Activated CD8-positive, alpha-beta memory T cell treated with anti-CD3 and anti-CD28 coated beads for 36 hours (primary cell): ENCODE measurements at regions not wholly inside any gene's neighbourhood (a gene's known extent, or its start where the extent isn't known, plus 50 kb on each side); places are given as distances from the start of the nearest gene placed in this dataset.
"Not testable (repeated sequence)": the region's sequence is repeated elsewhere in the genome, so short reads cannot be mapped to it uniquely, and the experiment has no call there.

ENCODE experiments used
- CTCF ChIA-PET: fragments of 350-600 bp; sonication (Branson Sonifier 250); formaldehyde crosslinking; loops from one replicate; lab custom pipeline; 2021; ENCODE audit warnings: antibody characterized with exemption; lab: Charles Lee
- POLR2A ChIA-PET: fragments of 350-600 bp; sonication (Branson Sonifier 250); formaldehyde crosslinking; loops from one replicate; lab custom pipeline; 2021; ENCODE audit warnings: antibody characterized with exemption; lab: Charles Lee

DNA sequence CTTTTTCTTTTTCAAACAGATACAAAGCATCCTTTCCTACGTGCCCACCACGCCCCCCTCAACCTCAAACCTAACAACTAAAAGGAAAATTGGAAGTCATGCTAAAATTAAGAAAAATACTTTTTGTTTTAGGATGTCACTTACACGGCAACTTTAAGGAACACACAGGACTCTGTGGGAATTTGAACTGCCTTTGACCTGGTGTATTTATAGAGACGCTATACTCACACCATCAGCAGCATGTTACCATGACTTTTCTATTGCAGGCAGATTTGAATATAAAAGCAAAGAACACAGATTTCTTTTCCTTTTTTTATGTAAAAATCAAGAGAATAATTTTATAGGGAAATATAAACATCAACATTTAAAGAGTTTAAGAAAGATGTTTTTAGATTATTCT lies 198.2 kb downstream of the SIPA1L2 start:
- POLR2A ChIA-PET, result no interaction called here
- CTCF ChIA-PET, result no interaction called here

DNA sequence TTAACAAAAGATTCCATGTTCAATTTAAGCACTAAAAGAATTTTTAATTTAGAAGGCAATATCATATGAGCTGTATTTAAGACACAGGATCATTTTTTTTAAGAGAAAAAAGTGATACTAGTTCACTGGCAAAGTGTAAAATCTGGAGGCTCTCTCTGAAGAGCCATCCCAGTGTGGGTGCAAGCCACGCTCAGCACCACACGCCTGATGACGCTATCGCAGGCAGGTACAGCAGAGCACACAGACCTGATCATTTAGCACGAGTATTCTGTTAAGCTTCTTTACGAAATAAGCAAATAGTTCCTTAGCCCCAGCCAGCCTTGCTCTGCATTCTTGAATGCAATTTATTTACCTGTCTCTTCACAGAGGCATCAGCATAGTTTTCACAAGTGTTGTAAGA lies 198.6 kb downstream of the SIPA1L2 start:
- ChIA-PET POLR2A (no interaction called here), CTCF (no interaction called here)

DNA sequence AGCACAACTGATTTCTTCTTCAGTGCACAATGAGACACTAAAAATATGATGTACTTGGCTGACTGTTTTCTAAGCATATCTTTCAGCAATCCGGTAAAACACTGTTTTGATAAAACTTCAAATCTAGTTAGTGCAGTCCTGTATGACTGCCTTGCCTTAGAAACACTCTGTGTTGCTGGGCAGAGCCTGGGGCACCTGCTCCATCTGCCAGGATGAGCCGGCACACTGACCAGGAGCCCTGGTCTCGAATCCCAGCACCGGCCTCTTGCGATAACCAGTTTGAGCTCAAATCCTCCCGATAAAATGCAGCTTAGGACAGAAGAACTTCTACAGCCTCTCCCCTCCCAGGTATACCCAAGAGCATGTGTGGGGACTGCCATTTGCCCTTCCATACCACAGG lies 199.5 kb downstream of the SIPA1L2 start:
- ChIA-PET CTCF (no interaction called here), POLR2A (no interaction called here)

DNA sequence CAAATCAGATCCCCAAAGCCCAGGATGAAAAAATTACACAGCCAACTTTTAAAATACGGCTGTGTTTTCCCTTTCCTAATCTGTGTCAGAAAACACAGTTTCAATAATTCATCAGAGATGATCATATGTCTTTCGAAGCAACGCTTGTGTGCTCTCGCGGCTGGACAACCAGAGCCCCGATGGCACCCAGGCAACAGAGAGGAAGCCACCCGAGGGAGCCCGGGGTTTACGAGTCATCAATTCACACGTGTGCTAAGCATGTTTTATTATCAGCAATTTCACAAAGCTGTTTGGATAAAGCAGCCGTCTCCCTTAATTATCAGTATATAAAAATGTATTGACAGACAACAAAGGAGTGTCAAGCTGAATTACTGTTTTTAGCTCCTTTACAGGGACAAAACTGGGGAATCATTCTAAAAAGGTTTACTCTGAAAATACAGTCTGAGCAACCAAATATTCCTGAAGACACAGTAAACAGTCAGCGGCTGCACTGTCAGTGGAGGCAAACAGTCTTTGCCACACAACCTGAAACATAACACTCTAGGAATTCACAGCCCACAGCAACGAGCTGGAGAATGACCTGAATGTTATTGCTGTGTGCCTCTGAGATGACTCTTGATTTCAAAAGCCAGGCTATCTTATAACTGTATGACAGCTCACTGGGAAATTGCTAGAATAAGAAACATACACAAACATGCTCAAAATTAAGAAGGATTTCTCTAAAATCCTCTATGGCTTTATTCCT lies 201.0 kb downstream of the SIPA1L2 start:
- CTCF ChIA-PET, result interaction anchor here (0.6 kb wide), 1 partner anchor 74 kb away, joined by 3 read pairs; no protein-coding TSS in a partner anchor
- POLR2A ChIA-PET, result no interaction called here

DNA sequence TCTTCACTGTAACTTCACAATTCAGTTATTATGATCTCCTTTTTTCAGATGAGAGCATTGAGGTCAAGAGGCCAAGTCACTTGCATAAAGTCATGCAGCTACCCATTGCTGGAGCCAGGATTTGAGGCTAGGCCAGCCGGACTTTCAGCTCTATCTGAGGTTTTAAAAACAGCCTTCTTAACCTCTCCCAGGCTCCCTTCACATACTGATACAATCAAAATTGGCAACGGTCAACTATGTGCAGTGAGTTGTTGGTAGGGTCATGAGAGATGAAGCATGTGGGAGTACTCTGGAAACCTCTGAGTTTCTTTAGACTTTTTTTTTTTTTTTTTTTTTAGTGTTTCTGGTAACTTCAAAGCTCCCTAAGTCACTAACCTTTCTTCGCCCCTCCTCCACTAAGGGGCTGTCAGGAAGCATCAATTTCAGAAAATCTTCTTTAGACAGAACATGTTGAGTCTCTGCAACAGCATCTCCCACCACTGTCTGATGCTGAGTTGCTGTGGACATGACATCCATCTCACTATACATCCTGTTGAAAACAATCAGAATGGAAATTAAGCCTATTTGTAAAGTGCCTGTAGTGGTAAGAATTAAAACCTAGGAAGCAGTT lies 201.8 kb downstream of the SIPA1L2 start:
- ChIA-PET POLR2A (no interaction called here), CTCF (interaction anchor here (0.6 kb wide), 1 partner anchor 73 kb away, joined by 3 read pairs; no protein-coding TSS in a partner anchor)

DNA sequence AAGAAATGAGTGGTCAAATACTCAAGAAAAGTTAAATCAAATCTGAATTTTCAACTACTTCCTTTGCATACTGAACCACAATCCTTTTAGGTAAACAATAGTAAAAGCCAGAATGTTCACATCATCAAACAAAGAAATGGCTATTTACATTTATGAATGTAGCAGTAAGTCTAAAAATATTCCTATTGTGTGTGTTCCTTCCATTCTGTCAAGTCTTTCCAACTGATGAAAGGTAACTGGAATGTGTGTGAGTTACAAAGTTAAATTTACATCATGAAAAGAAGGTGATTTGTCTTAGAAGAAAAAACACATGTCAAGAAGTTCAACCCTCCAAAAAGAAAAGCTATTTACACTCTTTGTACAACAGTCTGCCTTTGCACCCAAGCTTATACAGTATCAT lies 203.1 kb downstream of the SIPA1L2 start:
- CTCF ChIA-PET, result no interaction called here
- POLR2A ChIA-PET, result no interaction called here

DNA sequence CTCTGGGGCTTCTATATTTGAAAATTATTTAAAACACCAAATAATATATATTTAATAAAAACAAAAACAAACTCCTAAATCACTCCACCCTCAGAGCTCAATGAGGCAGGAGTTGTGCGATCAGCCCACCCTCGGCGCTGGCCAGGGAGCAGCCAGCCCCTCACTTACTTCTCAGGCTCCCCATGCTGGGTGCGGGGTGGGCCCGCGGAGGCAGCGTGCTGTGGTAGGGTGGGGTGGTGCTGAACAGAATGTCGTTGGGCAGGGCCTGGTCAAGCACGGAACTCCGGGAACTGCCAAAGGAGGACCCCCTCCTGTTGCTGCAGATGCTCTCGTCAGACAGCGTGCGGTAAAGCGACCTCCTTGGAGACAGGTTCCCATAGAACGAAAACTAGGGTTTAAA lies 204.5 kb downstream of the SIPA1L2 start:
- CTCF ChIA-PET, result no interaction called here
- POLR2A ChIA-PET, result no interaction called here

DNA sequence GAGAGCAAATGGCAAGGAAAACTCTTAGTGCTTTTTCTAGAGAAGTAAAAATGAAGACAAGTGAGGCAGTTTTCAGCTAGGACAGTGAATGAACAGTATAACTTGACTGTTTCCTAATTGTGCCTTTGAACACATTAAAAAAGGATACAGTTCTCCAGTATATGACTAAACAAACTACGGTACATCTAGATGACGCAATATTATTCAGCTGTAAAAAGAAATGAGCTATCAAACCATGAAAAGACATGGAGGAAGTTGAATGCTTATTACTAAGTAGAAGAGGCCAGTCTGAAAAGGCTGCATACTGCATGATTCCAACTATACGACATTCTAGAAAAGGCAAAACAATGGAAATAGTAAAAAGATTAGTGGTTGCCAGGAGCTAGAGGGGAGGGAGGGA lies 206.3 kb downstream of the SIPA1L2 start:
- CTCF ChIA-PET, result no interaction called here
- POLR2A ChIA-PET, result no interaction called here

DNA sequence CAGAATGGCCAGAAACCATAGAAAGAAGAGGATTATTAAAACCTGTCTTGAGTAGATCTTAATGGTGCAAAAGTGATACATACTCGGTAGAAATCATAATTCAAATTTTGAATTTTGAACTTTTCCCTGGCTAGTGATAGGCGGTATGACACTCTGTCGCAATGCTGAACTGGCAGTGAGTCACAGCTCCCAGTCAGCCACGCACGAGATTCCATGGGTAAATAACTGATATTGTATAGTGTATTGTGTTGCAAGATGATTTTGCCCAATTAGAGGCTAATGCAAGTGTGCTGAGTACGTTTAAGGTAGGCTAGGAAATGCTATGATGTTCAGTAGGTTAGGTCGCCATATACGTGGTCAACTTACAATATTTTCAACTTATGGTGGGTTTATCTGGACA lies 207.0 kb downstream of the SIPA1L2 start:
- ChIA-PET POLR2A (no interaction called here), CTCF (no interaction called here)

DNA sequence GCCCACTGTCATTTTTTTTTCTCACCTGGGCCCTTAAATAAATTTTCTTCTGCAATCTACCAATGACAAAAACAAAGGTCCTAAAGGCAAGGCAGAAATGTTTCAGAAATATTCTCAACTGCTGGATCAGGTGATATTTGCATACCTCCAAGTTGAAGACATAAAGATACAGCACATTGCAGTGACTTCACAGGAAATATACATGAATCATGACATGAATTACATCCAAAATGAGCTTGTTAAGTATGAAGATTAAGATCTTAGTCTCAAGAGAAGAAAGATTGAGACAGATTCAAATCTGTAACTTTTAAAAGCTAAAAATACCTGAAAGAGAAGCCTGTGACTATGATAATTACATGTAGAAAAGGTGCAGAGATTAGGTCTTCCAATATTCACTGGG lies 207.8 kb downstream of the SIPA1L2 start:
- POLR2A ChIA-PET, result no interaction called here
- CTCF ChIA-PET, result no interaction called here

DNA sequence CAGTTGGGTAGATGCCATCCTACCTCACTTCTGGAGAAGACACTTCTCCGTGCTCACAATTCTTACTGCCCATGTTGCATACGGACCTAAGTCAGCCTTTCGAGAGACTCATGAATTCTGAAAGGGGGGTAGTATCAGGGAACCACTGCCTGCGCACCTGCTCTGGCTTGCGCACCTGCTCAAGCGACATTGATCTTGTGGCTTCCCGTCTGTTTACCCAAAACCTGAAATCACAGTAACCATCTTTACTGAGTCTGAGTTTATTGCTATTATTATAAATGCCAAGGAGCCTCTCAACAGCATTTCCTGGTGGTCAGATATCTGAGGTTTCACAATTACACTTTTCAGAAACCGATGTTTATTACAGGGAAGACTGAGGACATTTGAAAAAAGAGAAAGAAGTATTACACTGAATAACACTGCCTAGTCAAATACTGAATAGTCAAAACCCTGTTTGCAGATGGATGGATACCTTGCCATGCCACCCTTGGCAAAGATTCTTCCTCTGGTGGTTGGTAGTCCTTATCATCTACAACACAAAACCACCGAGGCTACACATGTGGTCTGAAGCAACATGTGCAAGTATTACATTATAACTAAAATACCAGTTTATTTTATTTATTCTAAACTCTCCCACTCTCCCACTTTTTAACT lies 208.7 kb downstream of the SIPA1L2 start:
- ChIA-PET CTCF (no interaction called here), POLR2A (no interaction called here)

DNA sequence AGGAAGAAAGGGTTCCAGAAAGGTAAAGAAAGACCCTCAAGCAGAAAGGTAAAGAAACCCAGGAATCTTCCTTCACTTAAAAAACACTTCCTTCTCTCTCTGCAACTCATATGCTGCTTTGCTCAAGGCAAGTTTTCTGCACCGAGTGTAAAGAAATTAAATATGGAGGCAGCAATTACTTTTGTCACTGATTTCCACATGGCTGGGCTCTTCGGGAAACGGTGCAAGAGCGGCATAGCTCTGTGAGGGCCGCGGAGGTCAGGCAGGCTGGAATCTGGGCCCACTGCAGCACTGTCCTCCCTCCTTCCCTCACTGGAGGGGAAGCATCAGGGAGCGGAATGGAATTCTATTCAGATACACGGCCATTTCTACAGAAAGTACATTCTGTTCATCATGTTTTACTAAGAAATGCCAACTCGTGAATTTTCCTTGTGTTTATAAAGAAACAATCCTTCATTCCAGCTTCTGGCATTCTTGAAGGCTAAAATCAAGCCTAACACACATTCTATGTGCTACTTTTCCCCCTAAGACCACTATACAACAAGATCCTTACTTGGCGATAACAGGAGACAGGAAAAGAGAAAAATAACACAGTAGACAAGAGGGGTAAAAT lies 212.2 kb downstream of the SIPA1L2 start:
- CTCF ChIA-PET, result no interaction called here
- POLR2A ChIA-PET, result no interaction called here

DNA sequence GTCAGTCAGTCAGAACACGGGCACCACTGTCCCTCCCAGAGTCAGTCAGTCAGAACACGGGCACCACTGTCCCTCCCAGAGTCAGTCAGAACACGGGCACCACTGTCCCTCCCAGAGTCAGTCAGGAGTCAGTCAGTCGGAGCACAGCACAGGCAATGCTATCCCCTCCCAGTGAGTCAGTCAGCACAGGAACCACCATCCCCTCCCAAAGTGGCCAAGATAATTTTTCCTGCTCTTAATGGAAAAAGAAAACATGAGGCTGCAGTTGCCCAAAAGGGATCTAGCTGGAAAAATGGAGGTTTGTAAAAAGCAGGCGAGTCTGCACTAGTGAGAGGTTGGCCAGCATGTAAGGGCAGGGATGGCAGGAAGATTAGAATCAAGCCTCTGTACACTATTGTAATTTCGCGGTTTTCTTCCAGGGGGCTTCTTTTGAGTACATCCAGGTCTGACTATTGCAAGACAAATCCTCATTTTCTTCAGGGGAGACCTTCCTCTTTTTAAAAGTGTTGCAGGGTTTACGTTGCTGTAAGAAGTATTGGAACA lies 213.8 kb downstream of the SIPA1L2 start:
- POLR2A ChIA-PET, result no interaction called here
- CTCF ChIA-PET, result no interaction called here

DNA sequence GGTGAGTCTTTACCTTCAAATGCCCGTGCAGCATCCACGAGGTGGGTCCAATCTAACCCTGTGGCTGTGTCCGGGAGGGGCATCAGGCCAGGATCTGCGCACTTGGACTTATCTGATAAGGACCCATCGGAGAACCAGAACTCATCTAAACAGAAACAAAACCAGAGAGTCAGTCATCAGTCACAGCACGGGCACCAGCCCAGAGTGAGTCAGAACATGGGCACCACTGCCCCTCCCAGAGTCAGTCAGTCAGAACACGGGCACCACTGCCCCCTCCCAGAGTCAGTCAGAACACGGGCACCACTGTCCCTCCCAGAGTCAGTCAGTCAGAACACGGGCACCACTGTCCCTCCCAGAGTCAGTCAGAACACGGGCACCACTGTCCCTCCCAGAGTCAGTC lies 214.5 kb downstream of the SIPA1L2 start:
- CTCF ChIA-PET, result not testable (repeated sequence)

DNA sequence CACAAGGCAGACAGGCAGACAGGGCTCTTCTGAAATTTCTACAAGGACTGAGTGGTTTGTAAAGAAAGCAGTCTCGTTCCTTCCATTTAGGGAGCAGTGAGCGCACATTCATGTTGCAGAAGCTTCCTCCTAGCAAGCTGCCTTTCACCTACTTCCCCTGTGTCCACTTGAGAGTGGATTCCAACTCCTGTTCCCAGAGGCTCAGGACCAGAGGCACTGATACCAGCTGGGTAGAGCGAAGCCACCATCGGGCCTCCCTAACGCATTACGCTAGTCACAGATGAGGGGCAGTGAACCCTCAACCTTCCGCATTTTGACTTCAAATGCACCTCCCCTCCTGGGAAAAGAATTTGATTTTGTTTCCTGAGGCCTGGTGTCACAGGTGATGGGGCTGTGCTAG lies 215.8 kb downstream of the SIPA1L2 start:
- CTCF ChIA-PET, result no interaction called here
- POLR2A ChIA-PET, result no interaction called here

More for the DNA sequence above, 214.5 kb downstream of the SIPA1L2 start:
- POLR2A ChIA-PET, result not testable (repeated sequence)

DNA sequence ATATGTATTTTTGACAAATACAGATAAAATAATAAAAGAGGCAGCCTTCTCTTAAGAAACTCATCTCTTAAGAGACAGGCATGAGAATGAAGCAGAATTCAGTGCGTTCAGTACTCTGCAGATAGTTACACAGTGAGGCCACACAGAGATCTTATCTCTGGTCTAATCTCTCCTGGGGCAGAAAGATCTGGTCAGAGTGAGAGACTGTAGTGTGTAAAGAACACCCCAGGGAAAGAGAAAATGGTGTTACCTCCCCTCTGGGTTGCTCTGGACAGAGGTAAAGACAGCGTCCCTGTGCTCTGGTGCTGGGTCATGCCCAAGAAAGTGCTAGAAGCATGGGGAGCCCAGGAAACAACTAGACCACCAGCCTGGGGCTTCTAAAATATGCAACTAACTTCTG lies 216.3 kb downstream of the SIPA1L2 start:
- ChIA-PET CTCF (no interaction called here), POLR2A (no interaction called here)

DNA sequence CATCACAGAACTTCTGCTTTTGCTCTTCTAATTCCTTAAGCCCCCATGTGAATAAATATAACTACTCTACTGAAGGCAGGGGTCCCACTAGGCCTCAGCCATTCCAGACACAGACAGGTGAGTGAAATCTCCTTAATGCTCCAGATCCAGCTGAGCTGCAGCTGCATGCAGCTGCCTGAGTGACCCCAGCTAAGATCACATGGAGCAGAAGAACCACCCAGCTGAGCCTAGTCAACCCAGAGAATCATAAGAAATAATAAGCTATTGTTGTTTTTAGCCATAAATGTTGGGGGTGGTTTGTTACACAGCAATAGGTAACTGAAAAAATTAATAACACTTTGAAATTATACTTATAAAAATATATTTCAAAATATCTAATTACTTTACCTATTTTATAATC lies 220.3 kb downstream of the SIPA1L2 start:
- POLR2A ChIA-PET, result no interaction called here

DNA sequence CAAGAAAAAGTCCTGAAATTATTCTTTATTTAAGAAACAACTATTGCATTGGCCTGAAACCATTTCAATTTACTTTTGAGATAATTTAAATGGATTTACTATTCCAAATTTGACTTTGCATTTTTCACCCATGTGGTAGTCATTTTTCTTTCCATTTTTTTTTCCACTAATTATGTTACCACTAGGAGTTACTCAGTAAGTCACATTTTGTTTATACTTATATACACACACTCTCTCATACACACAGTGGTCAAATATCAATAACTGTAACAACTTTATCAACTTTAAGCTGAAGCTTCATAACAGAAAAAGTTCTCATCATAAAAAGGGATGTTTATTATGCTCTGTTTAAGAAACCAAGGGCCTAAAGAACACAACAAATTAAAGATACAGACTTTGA lies 222.8 kb downstream of the SIPA1L2 start:
- ChIA-PET CTCF (no interaction called here), POLR2A (no interaction called here)

More for the DNA sequence above, 220.3 kb downstream of the SIPA1L2 start:
- CTCF ChIA-PET, result no interaction called here

DNA sequence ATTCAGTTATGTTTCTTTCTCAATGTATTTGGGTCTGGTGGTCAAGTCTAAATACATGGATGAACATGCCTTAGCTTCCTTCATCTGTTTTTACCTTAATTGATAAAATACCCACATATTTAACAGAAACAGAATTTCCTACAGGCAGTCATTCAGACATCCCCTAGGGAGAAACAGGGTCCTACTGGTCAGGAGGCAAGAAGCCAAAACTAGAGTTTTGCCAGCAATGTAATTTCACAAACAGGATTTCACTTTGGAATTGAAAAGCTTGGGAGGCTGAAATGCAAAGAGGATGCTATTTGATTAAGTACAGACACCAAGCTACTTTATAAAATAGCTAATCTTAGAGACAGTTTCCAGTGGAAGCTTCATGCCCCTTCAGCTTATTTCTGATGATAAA lies 224.2 kb downstream of the SIPA1L2 start:
- ChIA-PET CTCF (no interaction called here), POLR2A (no interaction called here)
